HG03354 (cell line): ENCODE measurements at regions not wholly inside any gene's neighbourhood (a gene's known extent, or its start where the extent isn't known, plus 50 kb on each side); places are given as distances from the start of the nearest gene placed in this dataset.

Experiments used
- ATAC-seq: cut with Tn5 transposase; IDR thresholded peaks from one replicate; pipeline ENCODE4 v1.9.1; 2021; ENCODE audit warnings: mild to moderate bottlenecking; ENCODE audit not compliant: unreplicated experiment, poor library complexity, severe bottlenecking

GRCh38 chr12:97386133-97386581 lies 76.4 kb upstream of the RMST start:
- ATAC-seq, result no peak

GRCh38 chr12:97387844-97388243 lies 74.8 kb upstream of the RMST start:
- no peak for ATAC-seq

- ATAC-seq, result no peak
Measured at GRCh38 chr12:97394657-97395056, 67.9 kb upstream of the RMST start.

GRCh38 chr12:97397008-97397407 lies 65.6 kb upstream of the RMST start:
- ATAC-seq, result no peak

GRCh38 chr12:97398704-97399103 lies 63.9 kb upstream of the RMST start:
- no peak for ATAC-seq

- ATAC-seq, result peak; percentile 39
Measured at GRCh38 chr12:97404093-97404492, 58.5 kb upstream of the RMST start.

GRCh38 chr12:97404543-97404942 lies 58.1 kb upstream of the RMST start:
- ATAC-seq, result peak; percentile 96

- no peak for ATAC-seq
Measured at GRCh38 chr12:97408363-97408762, 54.2 kb upstream of the RMST start.

- ATAC-seq, result no peak
Measured at GRCh38 chr12:97411341-97411740, 51.3 kb upstream of the RMST start.
